ENCODE measurements at regions not wholly inside any gene's neighbourhood (a gene's known extent, or its start where the extent isn't known, plus 50 kb on each side); places are given as distances from the start of the nearest gene placed in this dataset.

GRCh38 chr3:95272166-95272565, 1209.3 kb downstream of the NSUN3 start:
- TF ChIP-seq CTCF (conservative IDR thresholded peaks at IDR 0.05), result no peak
- no peak for TF ChIP-seq ZFX (IDR thresholded peaks at IDR 0.05)
- H3K27ac ChIP-seq, result no peak overlapping the region

GRCh38 chr3:95272781-95273180, 1209.9 kb downstream of the NSUN3 start:
- no peak overlapping the region for H3K27ac ChIP-seq
- TF ChIP-seq CTCF (conservative IDR thresholded peaks at IDR 0.05) (no peak), ZFX (IDR thresholded peaks at IDR 0.05) (no peak)

GRCh38 chr3:95277613-95278012, 1214.8 kb downstream of the NSUN3 start:
- H3K27ac ChIP-seq, result no peak overlapping the region
- no peak for TF ChIP-seq ZFX (IDR thresholded peaks at IDR 0.05)
- TF ChIP-seq CTCF (conservative IDR thresholded peaks at IDR 0.05), result no peak

- H3K27ac ChIP-seq, result no peak overlapping the region
- TF ChIP-seq ZFX (IDR thresholded peaks at IDR 0.05) (no peak), CTCF (conservative IDR thresholded peaks at IDR 0.05) (no peak)
Measured at GRCh38 chr3:95280711-95281352, 1218.0 kb downstream of the NSUN3 start.

- H3K27ac ChIP-seq, result no peak overlapping the region
- no peak for TF ChIP-seq ZFX (IDR thresholded peaks at IDR 0.05)
- TF ChIP-seq CTCF (conservative IDR thresholded peaks at IDR 0.05), result no peak
Measured at GRCh38 chr3:95289295-95289694, 1226.4 kb downstream of the NSUN3 start.

- no peak overlapping the region for H3K27ac ChIP-seq
- TF ChIP-seq ZFX (IDR thresholded peaks at IDR 0.05), result no peak
- no peak for TF ChIP-seq CTCF (conservative IDR thresholded peaks at IDR 0.05)
Measured at GRCh38 chr3:95297581-95297980, 1234.7 kb downstream of the NSUN3 start.

- H3K27ac ChIP-seq, result no peak overlapping the region
- TF ChIP-seq ZFX (IDR thresholded peaks at IDR 0.05) (no peak), CTCF (conservative IDR thresholded peaks at IDR 0.05) (no peak)
Measured at GRCh38 chr3:95302044-95302443, 1239.2 kb downstream of the NSUN3 start.

Measured in C4-2B (cell line).